HG02943 (cell line): ENCODE measurements at regions not wholly inside any gene's neighbourhood (a gene's known extent, or its start where the extent isn't known, plus 50 kb on each side); places are given as distances from the start of the nearest gene placed in this dataset.

Experiments
- ATAC-seq: cut with Tn5 transposase; IDR thresholded peaks from one replicate; pipeline ENCODE4 v1.9.1; 2021; ENCODE audit warnings: mild to moderate bottlenecking, low read depth, moderate library complexity; ENCODE audit not compliant: unreplicated experiment

DNA sequence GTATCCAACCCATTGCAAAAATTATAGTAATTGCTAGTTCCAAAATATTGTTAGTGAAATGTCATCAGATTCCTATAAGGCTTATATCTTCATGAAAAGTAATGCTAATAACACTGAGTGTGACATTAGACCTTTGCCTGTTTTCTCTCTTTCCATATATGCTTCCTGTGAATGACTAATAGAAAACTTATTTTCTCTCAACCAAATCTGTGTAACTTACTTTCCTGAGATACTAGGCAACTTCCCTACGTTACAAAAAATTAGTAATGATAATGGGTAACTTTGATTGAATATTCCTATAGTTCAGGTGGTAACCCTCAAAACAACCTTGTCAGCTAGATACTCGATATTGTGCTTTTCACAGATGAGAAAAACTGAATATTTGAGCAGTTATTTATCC lies 124.2 kb upstream of the HNRNPU start:
- ATAC-seq: no peak

DNA sequence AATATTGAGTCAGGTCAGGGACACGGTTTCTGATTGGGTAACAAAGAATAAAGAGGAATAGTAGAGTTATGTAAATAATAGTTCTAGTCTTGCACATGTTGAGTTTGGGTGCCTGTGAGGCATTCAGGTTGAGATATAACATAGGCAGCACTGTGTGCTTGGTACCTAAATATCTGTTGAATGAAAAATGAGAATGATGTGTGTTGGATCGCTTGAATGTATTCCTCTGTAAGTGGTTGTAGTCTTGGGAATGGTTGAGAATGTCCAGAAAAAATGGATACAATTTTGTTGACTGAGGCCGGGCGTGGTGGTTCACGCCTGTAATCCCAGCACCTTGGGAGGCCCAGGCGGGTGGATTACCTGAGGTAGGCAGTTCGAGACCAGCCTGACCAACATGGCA lies 116.3 kb upstream of the HNRNPU start:
- no peak for ATAC-seq

DNA sequence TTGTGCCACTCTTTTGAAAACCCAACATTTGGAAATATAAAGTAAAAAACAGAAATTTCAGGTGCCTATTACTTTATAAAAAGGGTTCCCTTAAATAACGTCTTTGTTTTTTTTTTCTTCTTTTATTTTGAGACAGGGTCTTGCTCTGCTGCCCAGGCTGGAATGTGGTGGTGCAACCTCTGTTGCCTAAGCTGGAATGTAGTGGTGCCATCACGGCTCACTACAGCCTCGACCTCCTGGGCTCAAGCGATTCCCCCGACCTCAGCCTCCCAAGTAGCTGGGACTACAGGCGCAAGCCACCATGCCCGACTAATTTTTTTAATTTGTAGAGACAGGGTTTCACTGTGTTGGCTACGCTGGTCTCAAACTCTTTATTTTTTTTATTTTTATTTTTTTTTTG lies 110.2 kb upstream of the HNRNPU start:
- ATAC-seq: no peak

DNA sequence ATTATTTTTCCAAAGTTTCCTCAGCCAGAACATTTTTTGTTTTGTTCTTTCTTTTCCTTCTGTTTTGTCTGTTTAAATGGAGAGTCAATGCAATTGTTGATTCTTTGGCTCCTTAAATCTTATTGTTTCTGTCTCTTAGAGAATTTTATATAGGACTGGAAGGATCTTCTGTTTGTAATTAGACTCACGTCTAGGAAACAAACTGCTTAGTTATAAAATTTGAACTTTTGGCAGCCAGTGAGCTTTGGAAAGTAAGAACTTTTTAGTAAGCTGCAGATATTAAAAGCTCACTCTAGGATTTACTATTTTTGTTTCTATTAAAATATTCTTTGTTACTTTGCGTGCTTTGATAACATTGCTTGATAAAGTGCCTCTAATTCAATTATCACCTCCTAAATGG lies 109.8 kb upstream of the HNRNPU start:
- ATAC-seq: no peak

DNA sequence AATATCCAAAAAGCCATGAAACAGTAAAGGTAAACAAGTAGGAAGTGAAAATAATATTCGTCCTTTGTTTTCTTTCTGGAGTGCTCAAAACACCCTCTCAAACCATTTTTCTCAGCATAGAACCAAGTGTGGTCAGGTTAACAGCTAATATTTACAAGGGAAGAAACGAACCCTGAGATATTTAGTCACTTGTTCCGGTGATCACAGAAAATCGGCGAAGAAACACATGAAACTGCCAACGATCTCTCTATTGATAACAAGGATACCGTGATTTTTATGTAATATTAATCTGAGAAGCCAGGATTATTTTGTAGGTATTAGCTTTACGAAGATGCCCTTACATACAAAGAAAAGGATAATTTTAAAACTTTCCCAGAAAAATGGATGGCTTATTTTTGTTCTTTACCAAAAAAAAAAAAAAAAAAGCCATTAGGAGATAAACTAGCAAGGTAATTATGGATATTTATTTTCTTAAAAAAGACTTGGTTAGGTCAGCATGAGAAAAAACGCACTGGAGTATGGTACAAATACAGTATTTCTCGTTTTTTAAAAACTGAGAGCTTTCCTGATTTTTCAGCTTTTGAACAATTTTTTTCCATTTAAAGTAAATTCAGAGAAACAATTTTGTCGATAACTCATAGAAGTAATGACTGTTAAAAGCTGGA lies 107.3 kb upstream of the HNRNPU start:
- ATAC-seq: no peak

DNA sequence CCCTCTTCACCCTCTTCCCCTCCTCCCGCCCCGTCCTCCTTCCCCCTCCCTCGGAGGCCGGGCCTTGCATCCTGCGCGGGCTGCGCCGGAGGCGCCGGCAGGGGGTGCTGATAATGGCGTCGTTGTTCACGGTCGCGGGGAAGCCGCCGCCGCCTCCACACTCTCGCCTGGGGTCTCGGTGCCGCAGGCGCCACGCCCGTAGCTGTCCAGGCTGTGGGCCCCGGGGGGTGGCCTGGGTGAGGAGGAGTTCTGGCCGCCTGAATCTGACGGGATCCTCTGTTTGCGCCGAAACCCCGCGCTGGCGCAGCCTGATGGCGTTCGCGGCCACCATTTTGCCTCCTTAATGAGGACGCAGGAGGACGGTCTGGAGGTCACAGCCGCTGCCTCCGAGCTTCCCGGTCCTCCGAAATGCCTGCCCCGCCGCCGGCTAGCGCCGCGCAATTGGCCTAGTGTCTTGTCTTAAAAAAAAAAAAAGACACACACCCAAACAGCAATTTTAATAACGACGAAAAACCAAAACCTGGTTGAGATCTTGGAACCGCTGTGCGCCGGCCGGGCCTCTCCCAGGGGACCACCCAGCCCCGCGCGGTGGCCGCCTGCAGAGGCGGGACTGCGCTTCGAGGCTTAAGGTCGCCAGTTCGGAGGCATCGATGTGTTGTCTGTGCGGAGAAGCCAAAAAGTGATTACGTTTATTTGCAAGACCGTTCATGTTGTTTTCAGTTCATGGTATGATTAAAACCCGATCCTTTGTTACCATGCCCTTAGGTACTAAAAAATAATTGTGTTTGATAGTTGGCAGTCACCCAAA lies 106.6 kb upstream of the HNRNPU start:
- peak; percentile 71 for ATAC-seq

DNA sequence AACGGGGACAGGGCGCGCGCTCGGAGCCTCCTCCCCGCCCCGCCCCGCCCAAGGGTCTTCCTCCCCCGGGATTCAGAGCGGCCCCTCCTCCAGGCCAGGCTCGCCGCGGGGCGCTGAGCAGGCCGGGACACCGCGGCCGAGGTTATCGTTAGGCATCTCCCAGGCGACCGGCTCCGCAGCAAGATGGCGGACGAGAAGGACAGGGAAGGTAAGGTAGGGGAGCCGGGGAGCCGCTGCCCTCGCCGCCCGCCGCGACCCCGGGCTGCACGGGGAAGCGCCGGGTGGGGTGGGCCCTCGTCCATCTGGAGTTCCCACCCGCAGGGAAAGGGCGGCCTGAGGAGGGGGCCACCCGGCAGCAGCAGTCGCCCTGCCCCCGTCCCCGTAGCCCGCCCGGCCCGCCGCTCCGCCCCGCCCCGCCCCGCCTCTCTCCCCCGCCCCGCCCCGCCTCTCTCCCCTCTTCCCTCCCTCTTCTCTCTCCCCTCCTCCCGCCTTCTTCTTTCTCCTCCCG lies 105.9 kb upstream of the HNRNPU start:
- peak; percentile 59 for ATAC-seq

DNA sequence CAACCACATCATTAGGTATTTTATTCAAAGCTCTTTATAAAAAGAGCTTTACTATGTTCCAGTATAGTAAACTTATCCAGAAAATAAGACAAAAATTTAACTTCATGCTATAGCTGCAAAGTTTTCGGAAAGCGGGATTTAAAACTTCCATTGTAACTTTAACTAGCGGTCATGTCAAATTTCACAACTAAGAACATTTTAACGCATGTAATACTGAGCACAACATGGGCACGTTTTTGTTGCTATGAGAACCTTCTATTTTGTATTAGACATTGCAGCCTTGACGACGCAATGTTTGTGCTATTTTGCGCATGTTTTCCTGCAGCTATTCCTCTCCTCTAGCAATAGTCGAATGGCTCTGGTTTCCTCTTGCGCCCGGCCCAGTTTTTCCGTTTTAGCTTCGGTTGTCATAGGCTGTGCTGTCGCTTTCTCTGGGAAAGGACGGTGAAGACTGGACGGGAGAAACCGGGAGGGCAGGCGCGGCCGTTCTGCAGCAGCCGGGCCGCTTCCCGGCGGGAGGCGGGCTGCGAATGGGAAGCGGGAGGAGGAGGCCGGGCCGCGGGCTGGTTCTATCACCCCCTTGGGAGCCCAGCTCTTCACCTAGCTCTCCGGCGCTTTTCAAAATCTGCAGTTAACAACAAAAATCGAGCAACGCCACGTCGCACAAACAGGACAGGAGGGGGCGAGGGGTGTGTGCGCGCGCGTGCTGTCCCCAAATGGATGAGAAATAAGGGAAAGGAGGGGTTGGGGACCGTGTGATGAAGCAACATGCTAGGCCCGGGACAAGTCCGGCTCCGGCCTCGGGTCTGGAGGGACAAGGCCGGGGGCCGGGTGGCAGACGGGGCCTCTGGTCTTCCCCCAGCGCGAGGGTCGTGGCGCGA lies 105.3 kb upstream of the HNRNPU start:
- ATAC-seq: peak; percentile 35

DNA sequence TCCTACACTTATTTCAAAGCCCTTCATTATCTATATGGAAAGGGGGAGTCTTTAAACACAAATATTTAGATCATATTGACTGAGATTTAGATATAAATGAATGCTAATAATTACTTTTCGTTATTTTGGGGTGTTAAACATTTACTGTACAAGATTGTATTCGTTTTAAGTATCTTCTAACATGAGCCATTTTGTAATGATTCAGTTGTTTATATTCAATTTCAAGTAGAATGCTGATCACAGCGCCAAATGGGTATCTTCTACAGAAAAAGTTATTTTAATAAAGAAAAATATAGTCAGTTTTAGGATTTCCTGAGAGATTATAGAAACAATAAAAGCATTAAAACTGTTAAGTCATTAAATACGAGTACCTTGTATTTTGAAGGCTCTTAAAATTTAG lies 104.5 kb upstream of the HNRNPU start:
- ATAC-seq: no peak

DNA sequence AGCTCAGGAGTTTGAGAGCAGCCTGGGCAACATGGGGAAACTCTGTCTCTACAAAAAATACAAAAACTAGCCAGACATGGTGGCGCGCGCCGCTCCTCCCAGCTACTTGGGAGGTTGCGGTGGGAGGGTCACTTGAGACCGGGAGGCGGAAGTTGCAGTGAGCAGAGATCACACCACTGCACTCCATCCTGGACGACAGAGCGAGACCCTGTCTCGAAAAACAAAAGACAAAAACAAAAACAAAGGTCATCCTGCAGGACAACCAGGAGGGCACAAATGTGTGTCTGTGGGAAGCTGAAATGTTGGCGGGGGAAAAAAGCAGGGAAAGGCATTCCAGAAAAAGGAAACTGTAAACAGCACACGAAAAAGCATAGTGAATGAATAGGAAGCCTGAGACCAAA lies 104.1 kb upstream of the HNRNPU start:
- ATAC-seq: no peak

DNA sequence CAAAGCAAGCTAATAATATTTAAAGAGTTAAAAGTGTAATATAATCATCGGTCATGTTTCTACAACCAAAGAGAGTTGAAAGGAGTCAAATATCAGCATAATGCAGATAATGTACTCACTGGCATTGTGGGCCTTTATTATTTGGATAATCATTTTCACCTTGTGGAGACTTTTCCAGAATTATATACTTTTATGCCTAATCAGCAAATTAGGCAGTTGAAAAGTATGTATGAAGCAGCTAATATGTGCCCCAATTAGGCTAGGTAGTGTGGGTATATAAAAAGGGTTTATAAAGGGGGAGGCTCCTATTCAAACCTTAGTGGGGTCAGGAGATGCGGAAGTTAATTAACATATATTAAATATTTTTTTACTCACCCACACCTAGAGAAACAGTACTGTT lies 102.8 kb upstream of the HNRNPU start:
- no peak for ATAC-seq

DNA sequence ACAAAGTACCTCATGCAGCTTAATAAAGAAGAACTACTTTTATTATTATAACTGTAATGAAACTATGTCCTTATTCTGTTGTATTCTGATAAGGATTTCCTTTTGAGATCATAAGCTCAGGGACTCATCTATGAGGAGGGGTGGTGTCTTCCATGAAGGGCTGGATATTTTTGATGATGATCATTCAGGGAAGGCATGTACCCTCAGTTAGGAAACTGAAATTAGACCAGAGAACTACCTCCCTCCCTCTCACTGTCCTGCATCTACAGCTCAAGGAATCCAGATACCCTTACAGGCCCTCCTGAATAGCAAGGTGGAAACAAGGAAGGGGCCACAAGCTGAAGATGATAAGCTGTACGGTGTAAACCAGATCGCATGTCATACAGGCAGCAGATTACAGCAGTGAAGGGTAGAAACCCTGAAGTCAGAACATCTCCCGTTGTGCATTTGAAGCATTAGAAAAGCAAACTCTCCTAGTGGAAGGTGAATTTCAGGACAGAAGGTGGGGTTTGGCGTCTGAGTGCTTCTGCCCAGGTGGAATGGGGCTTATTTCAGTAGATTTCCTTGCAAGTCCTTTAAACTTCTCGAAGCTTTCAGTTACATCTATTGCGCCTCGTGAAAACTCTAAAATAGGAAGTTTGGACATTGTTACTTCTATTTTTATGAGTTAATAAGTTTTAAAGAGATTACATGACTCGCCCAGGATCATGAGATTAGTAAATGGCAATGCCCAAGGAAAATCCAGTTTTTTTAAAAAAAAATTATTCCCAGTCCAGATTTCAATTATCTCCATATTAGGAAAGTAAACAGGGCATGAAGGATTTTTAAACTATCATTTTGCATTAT lies 101.1 kb upstream of the HNRNPU start:
- no peak for ATAC-seq

DNA sequence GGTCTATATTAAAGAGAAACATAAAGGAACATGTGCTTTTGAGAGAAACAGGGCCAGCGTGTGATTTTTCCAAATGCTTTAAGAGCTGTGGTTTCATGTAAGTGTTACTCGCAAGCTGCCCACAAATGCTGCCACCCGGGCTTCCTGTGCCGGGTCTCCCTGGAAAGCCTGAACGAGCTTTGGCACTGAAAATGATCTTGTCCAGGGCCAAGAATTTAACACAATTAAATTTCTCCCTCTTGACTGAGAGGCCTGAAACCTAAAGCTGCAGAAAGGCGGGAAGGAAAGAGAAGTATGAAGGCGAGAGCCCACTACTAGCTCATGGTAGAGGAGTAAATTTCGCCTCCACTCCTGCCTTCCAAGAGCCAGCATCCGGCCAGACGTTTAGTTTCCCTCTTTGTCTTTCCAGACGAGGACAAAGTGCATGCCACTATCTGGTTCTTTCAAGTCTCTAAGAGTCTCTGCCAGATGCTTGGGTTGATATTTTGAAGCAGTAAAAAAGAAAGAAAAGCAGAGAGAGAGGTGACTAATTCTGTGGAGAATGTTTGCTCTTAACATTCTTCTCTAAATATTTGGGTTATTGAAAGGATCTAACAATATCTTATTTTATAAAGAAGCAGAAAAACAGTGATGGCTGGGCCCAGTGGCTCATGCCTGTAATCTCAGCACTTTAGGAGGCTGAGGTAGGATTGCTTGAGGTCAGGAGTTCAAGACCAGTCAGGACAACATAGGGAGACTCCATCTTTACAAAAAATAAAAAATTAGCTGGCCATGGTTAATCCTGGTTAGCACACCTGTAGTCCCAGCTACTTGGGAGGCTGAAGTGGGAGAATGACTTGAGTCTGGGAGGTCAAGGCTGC lies 100.0 kb upstream of the HNRNPU start:
- no peak for ATAC-seq

DNA sequence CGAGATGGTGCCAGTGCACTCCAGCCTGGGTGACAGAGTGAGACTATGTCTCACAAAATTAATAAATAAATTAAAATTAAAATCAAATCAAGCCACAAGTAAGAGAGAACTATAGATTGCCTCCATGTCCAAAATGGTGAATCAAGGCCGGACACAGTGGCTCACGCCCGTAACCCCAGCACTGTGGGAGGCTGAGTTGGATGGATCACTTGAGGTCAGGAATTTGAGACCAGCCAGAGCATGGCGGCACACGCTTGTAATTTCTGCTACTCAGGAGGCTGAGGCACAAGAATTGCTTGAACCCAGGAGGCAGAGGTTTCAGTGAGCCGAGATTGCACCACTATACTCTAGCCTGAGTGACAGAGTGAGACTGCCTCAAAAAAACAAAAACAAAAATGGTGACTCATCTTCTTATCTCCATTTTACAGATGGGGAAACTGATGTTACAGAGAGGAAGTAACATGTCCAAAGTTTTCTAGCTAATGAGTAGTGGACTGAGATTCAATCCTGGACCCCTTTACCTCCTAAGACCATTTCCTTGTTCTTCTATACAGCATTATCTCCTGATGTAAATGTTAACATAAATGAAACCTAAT lies 99.0 kb upstream of the HNRNPU start:
- no peak for ATAC-seq

DNA sequence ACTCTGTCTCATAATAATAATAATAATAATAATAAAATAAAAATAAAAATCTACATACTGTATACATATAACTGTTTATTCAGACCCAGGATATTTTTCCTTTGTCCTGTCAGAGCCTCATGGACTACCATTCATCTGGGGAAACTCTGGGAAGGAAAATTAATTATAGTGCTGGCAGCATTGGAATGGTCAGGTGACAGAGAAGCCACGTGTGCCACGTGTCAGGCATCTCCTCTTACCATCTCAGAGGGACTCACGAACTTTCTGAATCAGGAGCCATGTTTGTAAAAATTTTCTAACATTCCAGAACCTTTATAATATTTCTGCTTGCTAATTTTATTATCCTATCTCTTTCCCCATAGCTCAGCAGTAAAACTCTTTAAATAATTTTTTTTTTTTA lies 97.8 kb upstream of the HNRNPU start:
- ATAC-seq: no peak

DNA sequence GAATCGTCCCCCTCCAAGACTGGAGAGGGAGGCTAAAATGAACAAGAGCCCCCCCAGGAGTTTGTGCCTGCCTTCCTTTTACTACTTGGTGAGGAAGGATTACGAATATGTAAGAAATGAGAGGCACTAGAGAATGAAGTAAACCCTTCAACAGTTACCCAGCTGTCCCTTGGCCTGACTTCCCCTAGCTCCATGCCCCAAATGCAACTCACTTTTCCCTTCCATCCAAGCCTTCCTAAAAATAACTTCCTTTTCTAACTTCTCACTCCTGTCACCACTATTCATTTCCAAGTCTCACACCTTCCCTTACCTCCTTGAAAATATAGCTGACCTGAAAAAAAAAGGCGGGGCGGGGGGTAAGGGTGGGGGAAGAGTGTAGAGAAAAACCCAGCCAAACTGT lies 96.6 kb upstream of the HNRNPU start:
- no peak for ATAC-seq

DNA sequence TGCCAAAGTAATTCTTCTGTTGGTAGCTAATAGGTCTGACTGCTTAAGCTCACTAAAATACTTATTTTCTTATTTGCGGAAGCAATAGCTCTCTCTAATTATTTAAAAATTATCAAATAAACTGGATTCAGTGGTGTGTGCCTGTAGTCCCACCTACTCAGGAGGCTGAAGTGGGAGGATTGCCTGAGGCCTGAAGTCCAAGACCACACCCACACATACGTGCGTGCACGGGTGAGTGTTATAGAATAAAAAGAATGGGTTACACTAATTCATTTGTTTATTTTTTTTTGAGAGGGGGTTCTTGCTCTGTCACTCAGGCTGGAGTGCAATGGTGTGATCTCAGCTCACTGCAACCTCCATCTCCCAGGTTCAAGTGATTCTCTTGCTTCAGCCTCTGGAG lies 94.2 kb upstream of the HNRNPU start:
- ATAC-seq: no peak

DNA sequence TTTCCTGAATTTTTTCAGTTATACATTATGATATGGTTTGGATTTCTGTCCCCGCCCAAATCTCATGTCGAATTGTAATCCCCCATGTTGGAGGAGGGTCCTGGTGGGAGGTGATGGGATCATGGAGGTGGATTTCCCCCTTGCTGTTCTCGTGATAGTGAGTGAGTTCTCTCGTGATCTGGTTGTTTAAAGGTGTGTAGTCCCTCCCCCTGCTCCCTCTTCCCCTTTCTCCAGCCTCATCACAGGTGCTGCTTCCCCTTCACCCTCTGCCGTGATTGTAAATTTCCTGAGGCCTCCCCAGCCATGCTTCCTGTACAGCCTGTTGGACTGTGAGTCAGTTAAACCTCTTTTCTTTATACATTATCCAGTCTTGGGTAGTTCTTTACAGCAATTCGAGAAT lies 93.2 kb upstream of the HNRNPU start:
- ATAC-seq: no peak

DNA sequence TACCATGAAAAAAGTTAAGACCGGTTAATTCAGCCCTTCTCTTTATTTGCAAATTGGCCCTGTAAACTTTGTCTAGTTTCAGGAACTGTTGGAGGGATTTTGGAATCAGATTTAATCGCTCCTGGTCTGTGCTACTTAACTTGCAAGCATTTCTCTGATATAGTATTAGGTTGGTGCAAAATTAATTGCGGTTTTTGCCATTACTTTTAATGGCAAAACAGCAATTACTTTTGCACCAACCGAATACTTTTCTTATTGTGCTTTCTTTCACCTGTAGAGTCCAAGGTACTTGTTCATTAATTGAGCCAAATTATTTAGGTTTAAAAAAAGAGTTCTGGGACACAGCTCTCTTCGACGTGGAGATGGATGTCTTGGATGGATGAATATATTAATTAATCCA lies 92.8 kb upstream of the HNRNPU start:
- no peak for ATAC-seq
